ENCODE measurements at regions not wholly inside any gene's neighbourhood (a gene's known extent, or its start where the extent isn't known, plus 50 kb on each side); places are given as distances from the start of the nearest gene placed in this dataset.
"Not testable (repeated sequence)": the region's sequence is repeated elsewhere in the genome, so short reads cannot be mapped to it uniquely, and the experiment has no call there.

DNA sequence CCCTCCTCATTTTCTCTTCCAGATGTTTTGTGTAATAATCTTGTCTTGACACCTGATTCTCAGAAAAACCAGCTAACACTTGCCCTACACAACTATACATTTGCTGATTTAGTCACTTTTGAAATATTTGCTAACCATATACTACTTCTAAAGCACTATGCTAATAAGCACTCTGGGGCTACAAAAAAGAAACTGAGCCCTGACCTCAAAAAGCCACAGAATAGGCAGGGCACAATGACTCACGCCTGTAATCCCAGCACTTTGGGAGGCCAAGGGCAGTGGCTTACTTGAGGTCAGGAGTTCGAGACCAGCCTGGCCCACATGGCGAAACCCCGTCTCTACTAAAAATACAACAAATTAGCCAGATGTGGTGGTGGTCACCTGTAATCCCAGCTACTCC lies 266.0 kb downstream of the RAD51AP2 start:
- DNase-seq = no peak

DNA sequence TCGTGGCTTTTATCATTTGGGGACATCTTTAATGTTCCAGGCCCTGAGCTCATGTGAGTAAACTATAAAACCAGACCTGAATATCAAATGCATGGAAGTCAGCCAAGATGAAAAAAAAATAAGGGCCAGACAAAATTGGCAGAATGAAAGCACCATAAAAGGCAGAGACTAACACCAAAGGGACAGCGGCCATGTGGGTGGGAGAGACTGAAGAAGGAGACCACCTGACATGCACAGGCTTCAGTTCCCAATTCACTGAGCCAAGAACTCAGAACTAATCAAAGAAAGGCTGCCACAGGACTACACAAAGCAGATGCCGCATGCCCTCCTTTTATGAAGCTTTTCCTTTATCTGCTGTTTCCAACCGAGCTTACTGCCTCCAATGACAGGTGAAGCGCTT lies 267.1 kb downstream of the RAD51AP2 start:
- DNase-seq = no peak

DNA sequence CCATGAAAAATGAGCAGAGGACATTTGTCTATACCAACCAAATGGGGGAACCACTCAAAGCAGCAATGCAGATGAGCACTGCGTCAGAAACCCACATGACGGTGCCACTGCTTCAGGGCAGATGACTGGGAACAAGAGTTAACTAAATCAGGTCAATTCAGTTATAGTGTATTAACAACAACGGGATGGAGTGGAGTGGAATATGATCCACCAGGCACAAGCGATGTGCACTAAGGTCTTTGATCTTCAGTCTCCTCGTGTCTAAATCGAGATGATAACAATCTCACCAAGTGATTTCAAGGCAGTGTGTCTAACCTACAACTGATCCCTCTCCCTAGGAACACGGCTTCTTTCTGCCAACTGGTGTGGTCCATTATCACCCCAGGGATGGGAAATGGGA lies 269.0 kb downstream of the RAD51AP2 start:
- no peak for DNase-seq

DNA sequence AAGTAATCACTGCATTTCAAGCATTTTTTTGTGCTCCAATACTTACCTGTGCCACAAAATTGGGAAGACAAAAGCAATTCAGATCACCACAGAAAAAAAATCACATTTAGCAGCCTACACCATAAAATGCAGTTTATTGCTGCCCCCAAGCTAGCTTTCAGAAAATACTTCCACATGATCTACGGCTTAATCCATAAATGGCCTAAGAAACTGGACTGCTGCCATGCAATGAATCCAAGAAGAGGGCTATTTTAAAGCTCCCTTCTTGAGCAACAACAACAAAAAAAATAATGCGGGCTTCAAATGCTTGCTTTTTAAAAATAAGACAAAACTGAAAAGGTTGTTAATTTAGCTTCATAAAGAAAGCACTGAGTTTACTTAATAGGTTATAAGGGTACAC lies 272.3 kb downstream of the RAD51AP2 start:
- DNase-seq = no peak

DNA sequence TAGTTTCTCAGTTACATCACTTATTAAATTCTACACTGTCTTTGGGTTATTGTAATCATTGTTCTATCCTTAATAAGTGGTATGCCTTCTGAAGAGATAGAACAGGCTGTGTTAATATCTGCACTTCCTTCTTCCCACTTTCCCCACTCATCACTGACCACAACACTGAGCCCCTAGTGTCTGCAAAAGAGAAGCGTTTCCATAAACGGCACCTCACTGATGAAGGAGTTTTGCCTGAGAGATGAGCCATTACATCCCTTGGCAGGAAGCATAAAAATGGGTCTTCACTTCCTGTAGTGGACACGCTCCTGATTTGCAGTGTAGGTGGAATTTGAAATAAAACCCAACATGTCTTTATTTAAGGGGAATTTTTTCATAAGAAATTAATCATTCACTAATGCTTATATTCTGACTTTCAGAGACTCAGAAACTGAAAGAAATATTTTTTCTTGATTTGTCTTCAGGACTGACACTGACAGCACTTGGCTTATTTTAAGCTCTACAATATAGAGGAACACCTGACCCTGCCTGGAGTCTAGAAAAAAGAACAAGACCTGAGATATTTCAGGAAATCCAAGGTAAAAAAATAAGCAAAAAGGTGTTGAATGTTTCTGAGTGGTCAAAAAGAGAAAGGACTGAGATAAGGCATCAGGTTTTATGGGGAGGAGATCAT lies 275.3 kb downstream of the RAD51AP2 start:
- peak in 1 of 4 experiments; percentile 3 for DNase-seq

DNA sequence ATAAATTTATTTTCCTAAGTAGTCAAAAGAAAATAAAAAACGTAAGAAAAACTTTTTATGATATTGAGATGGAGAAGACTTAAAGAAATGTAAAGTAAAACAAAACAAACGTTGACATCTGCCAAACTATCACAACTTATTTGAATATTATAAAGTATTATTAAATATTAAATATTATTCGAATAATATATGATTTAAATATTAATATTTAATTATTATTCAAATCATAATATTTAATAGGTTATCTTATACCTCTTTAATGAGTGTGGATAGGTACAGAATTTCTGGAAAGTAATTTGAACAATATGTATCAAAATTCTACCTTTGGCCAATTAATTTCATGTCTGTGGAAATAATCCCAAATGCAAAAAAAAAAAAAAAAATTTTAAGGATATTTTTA lies 278.7 kb downstream of the RAD51AP2 start:
- DNase-seq = no peak

DNA sequence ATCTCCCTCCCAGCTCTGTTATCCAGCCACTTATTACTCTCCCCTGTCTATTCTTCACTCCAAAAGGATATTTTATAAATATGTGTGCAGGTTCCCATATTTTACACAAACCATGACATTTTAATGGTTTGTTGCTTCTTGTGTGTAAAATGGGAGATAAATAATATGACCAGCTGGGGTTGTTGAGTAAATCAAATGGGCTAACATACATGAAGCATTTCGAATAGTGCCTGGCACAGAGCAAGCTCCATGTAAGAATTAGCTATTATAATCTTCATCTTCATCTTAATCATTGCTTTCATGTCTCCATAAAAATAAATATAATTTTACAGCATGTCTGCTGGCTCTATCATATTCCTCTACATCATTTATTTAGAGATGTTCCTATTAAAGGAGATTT lies 283.1 kb downstream of the RAD51AP2 start:
- DNase-seq = no peak

DNA sequence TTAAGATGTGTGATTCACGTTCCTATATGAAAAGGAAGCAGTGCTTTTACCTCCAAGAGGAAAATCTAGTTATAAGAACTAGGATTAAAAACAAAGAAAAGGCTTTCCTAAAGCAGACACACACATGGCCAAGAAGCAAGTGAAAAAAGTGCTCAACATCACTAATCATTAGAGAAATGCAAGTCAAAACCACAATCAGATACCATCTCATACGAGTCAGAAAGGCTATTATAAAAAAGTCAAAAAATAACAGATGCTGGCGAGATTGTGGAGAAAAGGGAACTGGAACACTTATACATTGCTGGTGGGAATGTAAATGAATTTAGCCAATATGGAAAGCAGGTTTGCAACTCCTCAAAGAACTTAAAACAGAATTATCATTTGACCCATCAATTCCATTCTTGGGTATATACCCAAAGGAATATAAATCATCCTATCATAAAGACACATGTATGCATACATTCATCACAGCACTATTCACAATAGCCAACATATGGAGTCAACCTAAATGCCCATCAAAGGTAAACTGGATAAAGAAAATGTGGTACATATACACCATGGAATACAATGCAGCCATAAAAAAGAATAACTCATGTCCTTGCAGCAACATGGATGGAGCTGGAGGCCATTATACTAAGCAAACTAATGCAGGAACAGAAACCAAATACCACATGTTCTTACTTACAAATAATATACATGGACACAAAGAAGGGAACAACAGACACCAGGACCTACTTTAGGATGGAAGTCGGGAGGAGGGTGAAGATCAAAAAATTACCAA lies 285.3 kb downstream of the RAD51AP2 start:
- no peak for DNase-seq

DNA sequence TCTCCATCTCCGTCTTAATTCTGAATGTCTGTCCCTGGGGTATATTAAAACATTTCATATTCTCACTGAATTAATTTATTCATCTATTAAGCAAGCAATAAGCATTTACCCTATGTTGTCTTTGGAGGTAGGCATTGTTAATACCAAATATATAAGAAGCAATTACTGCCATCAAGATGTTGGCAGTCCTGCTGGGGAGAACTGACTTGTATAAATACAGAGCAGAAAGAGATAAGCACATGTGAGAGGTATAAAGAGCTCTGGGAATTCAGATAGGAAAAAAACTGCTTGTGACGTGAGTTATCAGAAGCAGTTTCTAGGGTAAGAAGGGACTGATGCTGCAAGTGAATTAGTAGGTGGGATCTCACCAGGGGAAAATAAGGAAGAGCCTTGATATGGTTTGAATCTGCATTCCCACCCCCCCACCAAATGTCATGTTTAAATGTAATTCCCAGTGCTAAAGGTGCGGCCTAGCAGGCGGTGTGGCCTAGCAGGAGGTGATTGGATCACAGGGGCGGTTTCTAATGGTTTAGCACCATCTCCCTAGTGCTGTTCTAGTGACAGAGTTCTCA lies 286.8 kb downstream of the RAD51AP2 start:
- no peak for DNase-seq

DNA sequence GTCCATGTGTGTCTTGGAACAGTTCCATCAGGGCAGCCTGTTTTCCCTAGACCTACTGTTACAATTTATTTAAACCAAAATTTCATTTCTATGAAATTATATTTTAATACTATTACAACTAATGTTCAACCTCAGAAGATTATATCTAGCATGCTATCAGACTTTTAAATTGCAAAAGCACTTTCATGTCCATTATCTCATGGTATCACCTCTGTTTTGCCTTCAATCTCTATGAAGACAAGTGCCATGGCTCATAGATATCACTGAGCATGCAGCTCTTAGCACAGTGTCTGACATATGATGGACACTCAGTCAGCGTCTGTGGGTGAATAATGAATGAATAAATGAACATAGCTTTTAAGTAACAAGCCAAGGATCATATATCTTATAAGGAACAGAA lies 288.8 kb downstream of the RAD51AP2 start:
- DNase-seq = no peak

DNA sequence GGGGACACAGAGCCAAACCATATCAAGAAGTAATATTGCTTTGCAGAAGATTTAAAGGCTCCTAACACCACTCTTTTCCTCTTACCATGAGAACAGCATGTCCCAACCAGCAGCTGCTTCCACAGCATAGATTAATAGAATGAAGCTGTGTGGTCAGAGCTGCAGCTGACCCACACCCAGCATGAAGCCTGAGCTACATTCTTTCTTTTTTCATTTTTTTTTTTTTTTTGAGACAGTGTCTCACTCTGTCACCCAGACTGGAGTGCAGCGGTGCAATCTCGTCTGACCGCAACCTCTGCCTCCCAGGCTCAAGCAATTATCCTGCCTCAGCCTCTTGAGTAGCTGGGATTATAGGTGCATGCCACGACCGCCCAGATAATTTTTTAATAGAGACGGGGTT lies 289.8 kb downstream of the RAD51AP2 start:
- DNase-seq = no peak

DNA sequence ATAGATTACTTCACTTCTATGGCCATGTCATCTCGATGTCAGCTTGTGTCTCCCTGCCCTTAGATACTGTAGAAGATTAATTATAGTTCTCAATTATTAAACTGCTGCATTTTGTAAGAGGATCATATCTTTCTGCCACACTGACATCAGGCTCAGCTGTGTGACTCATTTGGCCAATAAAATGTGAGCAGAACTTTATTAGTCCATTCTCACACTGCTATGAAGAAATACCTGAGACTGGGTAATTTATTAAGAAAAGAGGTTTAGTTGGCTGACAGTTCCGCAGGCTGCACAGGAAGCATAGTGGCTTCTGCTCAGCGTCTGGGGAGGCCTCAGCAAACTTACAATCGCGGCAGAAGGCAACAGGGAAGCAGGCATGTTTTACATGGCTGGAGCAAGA lies 290.4 kb downstream of the RAD51AP2 start:
- DNase-seq = no peak

DNA sequence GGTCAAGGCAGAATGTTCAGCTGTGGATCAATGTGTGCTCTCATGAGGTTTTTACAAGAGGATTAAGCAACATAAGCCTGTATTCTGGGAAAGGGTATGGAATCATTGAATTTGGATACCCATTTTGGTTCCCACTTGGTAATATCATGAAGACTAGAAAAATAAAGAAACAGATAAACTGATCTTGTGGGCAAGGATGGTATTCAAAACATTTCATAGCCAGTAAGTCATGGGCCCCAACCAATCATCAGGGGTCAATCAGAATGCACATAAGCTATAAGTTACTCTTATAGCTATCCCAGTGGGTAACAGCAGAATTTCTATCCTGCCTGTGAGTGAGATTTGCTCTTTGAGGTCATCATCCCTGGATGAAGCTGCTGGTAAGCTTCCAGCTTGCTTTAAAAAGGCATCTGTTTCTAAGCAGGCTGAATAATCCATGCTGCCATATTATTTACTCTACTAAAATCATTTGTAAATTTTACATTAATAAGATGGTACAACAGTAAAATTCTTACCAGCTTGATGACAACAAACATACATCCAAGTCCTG lies 291.2 kb downstream of the RAD51AP2 start:
- no peak for DNase-seq

DNA sequence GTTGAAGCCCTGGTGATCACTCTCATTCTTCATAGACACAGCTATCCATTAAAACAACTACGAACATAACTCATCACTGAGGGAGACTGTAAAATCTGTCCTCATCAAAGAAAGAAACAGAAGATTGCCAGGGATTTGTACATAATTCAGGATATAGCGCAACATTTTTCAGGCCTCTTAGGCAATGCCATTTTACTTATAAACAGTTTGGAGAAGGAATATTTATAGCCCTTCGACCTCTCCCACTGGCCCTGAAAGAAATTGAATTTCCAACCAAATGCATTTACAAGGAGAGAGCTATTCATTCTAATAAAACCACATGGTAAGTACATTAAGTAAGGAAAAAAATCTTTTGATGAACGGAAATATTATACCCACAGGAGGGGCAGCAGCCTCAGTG lies 295.0 kb downstream of the RAD51AP2 start:
- no peak for DNase-seq

DNA sequence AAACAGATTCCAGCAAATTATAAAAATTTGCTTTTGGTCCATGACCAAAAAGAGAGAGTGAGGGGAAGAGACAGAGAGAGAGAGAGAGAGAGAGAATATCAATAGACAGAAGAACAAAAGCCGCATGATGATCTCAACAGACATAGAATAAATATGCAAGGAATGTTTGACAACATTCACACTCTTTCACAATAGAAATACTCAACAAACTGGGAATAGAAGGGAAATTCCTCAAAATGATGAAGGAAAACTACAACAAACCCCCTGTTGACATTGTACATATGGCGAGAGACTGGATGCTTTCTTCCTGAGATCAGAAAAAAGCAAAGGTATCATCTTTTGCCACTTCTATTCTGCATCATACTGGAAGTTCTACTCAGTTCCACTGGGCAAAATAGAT lies 309.7 kb downstream of the RAD51AP2 start:
- DNase-seq = no peak

DNA sequence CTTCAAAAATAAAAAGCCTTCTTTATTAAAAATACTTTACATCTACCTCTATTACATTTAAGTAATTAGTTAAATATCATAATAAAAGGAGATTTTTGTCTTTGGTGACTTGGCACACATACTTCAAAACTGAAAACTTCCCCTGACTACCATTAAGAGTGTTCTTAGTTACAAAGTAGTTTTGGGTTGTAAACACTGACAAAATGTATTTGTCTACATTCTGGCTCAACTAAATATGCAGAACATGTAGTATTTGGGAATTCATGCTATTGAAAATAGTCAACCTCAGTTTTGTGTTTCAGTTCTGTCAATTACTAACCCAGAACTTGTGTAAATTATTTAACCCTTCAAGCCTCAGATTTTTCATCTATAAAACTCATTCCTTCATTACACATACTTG lies 311.5 kb downstream of the RAD51AP2 start:
- no peak for DNase-seq

DNA sequence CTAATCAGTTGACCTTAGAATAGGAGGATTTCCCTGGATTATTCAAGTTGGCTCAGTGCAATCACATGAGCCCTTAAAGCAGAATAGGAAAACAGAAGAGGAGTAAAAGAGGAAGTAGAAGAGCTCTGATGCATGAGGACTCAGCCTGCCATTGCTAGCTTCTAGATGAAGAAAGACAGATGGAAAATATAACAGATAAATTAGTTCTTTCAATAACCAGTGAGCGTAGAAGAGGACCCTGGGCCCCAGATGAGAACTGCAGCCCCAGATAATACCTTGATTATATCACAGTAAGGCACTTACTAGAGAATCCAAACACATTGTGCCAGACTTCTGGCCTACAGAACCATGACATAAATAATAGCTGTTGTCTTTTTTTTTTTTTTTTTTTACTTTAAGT lies 314.0 kb downstream of the RAD51AP2 start:
- DNase-seq = peak in 1 of 4 experiments; percentile 36

DNA sequence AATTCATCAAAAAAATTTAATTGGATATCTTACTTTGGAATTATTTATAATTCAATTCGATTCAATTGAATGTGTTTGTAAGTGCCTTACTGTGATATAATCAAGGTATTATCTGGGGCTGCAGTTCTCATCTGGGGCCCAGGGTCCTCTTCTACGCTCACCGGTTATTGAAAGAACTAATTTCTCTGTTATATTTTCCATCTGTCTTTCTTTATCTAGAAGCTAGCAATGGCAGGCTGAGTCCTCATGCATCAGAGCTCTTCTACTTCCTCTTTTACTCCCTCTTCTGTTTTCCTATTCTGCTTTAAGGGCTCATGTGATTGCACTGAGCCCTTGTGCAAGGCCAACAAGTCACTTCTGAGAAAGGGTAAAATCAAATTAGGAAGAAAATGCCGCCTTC lies 315.6 kb downstream of the RAD51AP2 start:
- DNase-seq = peak; percentile 48 to 82 (median 74)

DNA sequence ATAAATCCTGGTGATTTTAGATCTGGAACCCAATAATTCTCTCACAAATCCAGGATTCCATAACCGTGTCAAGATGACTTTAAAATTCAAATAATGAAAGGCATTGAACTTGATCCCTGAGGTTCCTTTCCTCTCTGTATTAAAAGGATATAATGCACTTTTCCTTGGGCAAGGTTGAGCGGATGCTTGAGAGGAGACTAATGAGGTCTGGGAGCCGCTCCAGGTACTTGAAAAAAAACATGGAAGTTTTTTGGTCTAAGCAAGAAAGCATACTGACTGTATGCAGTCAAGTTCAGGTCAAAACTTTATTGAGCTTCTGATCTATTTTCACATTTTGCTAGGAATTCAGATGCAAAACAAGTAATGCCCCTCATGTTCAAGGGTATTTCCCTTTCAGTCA lies 318.5 kb downstream of the RAD51AP2 start:
- DNase-seq = no peak

DNA sequence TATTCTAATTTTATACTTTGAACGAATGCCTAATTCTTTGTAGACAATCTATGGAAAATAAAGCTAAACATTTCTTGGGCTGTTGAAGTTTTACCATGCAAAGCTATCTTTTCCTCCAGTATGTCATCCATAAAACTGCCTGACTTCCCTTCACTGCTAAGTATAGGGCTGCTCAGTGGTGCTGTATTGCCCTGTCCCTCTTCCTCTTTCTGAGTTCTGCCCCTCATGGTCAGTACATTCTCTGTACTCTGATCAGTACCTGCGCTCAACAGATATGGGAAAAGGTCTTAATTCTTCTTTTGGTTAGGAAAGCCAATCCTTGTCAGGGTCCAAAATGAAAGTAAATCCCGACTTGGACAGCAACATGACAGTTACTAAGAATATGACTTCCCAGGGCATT lies 321.9 kb downstream of the RAD51AP2 start:
- DNase-seq = peak; percentile 6 to 44 (median 18)

DNA sequence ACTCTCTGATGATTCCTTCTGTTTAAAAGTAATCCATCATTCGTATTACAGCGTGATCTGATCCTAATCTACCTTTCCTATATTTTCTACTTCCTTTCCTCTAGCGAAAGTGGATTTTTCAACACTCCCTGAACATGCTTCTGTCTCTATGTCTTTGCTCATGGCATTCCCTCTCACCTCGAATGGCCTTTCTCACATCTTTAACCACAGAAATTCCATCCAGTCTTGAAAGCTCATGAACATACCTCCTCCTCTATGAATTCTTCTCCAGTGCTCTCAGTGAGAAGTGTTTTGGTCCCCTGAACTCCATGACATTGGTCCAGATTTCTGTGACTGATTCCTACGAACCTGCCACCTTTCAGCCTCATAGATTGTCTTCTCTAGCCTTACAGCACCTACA lies 323.2 kb downstream of the RAD51AP2 start:
- no peak for DNase-seq

DNA sequence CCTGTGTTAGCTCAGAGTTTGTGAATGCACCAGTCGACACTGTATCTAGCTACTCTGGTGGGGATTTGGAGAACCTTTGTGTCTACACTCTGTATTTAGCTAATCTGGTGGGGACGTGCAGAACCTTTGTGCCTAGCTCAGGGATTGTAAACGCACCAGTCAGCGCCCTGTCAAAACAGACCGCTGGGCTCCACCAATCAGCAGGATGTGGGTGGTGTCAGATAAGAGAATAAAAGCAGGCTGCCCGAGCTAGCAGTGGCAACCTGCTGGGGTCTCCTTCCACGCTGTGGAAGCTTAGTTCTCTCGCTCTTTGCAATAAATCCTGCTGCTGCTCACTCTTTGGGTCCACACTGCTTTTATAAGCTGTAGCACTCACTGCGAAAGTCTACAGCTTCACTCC lies 324.2 kb downstream of the RAD51AP2 start:
- DNase-seq = no peak

DNA sequence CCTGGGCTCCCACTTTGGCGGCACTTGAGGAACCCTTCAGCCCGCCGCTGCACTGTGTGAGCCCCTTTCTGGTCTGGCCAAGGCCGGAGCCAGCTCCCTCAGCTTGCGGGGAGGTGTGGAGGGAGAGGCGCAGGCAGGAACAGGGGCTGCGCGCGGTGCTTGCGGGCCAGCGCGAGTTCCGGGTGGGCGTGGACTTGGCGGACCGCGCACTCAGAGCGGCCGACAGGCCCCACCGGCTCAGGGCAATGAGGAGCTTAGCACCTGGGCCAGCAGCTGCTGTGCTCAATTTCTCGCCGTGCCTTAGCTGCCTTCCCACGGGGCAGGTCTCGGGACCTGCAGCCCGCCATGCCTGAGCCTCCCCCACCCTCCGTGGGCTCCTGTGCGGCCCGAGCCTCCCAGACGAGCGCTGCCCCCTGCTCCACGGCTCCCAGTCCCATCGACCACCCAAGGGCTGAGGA lies 324.8 kb downstream of the RAD51AP2 start:
- DNase-seq = not testable (repeated sequence)

DNA sequence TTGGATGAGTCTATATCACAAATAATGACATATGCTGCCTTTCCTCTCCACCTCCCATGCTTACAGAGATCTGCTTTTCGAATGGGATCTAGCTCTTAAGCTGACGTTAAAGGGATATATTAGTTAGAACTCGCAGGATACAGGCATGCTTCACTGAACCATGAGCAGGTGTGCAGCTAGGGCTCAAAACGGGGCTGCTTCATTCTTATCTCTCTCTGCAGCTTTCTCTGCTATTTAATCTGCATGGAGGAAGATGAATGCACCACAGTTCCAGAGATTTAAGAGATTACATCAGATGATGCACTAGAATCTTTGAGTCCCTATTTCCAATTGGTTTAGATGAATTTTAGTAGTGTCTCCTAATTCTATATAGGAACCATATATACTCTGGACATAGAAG lies 327.0 kb downstream of the RAD51AP2 start:
- no peak for DNase-seq

All from suppressor macrophage (primary cell).